GM13977 (cell line): ENCODE measurements at regions not wholly inside any gene's neighbourhood (a gene's known extent, or its start where the extent isn't known, plus 50 kb on each side); places are given as distances from the start of the nearest gene placed in this dataset.

Experiments used
- DNase-seq: peaks from one replicate; pipeline ENCODE4 v3.0.0; 2012; ENCODE audit warnings: low spot score
- in situ Hi-C: fragments of 300-500 bp; cut with MboI; formaldehyde crosslinking; loops from one replicate; pipeline ENCODE4 v1.12.0; 2022; ENCODE audit warnings: low sequenced_read_pairs, low pct_unique_long_range_greater_than_20kb, mixed read lengths, inconsistent platforms; ENCODE audit not compliant: unreplicated experiment
- TF ChIP-seq, protein P1 (sequence below): IDR thresholded peaks from 2 replicates; pipeline ENCODE4 v1.5.1; 2012; ENCODE audit warnings: mild to moderate bottlenecking, control low read depth; ENCODE audit not compliant: insufficient read depth; ENCODE audit errors: extremely low read depth, missing control alignments

DNA sequence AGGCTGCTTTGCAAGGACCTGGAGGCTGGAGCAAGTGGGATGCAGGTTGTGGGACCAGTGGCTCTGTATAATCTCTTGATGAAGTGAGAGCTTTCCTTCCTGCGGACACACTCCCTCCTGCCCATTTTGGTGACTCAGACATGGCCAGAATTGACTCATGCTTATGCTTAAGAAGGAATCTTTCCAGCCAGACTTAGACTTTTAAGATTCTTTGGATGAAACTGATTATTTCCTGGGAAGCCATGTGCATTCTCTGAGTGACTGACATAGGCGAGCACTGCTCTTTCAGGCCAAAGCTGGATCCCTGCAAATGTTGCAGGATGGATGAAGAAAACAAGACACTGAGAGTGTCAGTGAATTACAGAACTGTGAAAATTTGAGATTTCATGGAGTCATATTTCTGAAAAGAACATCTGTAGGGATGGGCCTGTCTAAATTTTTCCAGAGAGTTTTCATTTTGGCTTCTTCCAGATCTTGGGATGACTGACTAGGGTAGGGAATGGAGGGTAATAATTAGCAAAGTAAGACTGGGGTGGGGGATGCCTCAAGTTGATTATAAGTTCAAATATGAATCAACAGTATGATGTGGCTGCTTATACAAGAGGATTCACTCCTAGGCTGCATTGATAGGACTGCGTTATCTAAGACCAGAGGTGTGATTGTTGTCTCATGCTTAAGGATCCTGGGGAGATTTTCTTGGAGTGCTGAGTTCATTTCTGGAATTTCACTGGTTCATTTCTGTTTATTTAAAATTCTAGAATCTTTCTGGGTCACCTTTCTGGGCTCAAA lies 195.8 kb downstream of the HIPK3 start:
- no peak for DNase-seq
- in situ Hi-C loops = no loop called here
- TF ChIP-seq, protein P1, sequence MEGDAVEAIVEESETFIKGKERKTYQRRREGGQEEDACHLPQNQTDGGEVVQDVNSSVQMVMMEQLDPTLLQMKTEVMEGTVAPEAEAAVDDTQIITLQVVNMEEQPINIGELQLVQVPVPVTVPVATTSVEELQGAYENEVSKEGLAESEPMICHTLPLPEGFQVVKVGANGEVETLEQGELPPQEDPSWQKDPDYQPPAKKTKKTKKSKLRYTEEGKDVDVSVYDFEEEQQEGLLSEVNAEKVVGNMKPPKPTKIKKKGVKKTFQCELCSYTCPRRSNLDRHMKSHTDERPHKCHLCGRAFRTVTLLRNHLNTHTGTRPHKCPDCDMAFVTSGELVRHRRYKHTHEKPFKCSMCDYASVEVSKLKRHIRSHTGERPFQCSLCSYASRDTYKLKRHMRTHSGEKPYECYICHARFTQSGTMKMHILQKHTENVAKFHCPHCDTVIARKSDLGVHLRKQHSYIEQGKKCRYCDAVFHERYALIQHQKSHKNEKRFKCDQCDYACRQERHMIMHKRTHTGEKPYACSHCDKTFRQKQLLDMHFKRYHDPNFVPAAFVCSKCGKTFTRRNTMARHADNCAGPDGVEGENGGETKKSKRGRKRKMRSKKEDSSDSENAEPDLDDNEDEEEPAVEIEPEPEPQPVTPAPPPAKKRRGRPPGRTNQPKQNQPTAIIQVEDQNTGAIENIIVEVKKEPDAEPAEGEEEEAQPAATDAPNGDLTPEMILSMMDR = no peak

DNA sequence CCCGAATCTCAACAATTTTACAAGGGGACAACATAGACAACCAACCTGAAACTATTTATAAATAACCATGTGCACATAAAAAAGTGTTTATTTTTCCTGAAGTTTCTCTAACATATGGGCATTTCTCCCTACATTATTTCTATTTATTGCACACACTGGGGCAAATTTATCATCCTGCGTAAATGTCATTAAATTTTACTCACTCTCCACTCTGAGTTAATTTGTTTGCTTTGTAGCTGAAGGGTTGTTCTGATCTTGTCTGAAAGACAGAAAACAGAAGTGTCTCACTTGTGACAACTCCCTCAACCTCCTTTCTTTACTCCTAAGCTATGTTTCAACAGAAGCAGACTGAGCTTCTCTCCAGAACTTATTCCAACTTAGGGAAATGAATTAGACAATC lies 194.2 kb downstream of the HIPK3 start:
- DNase-seq = no peak
- TF ChIP-seq, protein P1 = no peak
- in situ Hi-C loops = no loop called here

DNA sequence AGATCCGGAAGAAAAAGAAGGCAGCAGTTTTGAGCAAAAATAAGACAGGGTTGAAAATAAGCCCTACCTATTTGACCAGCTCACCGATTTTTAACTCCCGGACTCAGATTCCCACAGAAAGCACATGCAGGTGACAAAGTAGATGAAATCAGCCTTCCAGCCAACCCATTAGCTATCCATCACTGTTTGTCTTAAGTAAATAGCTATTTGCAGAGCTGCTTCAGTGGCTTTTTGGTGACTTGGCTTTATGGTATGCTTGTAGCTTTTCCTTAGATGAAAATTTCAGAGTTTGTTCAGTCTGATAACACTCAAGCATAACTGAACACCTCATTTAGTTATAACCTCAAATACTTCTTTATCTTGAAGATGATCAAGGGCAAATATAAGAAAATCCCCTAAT lies 192.6 kb downstream of the HIPK3 start:
- in situ Hi-C loops = no loop called here
- TF ChIP-seq, protein P1 = no peak
- no peak for DNase-seq

DNA sequence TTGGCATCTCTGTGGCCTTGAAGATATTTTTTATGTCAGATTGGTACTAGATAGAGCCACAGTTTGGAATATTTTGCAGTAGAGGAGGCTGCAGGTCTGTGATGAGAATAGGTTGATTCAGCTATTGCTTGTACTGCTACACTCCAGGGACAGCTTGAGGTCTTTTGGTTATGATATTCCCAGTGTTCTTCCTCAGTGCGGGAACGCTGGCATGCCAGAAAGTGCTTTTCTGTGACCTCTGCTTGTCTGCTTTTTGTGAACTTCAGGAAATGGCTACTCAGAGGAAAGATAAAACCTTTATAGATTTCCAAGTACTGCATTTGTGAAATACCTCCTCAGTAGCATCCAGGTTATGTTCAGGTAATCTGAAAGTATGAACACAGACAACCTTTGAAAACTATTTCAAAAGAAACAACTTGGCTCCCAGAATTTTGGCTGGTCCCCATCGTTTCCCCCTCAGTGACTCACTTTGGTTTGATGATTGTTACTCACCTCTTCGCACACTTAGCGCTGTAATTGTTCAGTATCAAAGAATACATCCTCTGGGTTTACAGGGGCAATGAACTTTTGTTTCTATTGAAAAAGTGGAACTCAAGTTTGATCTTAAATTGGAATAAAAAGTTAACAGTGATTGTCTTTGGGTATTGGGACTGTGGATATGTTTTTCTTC lies 191.4 kb downstream of the HIPK3 start:
- TF ChIP-seq, protein P1 = no peak
- in situ Hi-C loops = no loop called here
- DNase-seq = no peak

DNA sequence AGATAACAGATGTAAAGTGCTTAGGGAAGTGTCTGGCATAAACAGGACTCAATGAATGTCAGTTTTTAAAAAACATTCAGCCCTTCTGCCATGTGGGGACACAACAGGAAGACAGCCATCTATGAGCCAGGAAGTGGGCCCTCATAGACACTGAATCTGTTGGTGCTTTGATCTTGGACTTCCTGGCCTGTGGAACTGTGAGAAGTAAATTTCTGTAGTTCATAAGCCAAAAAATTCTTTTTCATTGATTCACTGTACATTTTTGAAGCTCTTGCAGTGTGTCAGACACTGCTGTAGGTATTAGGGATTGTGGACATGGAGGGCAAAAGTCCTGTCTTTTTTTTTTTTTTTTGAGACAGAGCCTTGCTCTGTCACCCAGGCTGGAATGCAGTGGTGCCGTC lies 188.6 kb downstream of the HIPK3 start:
- DNase-seq = no peak
- TF ChIP-seq, protein P1 = no peak
- in situ Hi-C loops = no loop called here

DNA sequence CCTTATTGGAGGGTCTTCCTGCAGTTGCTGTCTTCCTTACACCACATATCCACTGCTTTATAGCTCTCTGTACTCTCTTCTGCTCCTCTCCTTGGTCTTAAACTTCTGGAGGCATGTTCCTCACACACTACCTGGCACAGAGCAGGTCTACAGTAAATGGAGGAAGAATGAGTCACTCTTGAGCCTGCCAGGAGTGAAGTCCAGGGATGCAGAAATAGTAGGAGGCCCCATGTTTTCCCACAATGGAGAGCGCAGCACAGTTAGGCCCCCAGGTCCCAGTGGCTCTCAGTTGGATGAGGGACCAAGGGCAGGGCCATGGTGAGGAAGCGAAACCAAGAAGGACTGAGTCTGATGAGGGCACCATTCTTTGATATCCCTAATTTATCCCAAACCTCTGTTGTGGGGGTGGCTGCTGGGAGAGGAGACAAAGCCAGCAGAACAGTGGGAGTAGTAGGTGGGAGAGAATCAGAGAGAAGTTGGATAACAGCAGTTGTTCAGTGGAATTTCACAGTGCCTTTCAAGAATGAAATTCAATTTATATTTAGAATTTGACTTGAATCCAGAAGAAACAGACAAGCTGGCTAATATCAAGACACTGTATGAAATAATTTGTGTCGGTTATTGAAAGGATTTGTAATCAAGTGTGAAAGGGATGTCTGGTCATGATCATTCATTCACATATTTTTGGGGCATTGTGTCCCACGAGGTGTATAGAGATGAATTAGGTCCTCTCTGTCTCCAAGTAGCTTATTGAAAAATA lies 187.8 kb downstream of the HIPK3 start:
- in situ Hi-C loops = no loop called here
- TF ChIP-seq, protein P1 = no peak
- no peak for DNase-seq
